NCI-H1694 treated with DMSO at 0.1 percent for 48 hours (cell line): ENCODE measurements at regions not wholly inside any gene's neighbourhood (a gene's known extent, or its start where the extent isn't known, plus 50 kb on each side); places are given as distances from the start of the nearest gene placed in this dataset.

Experiments
- DNase-seq: peaks from one replicate; lab custom pipeline; 2025; lab: John Stamatoyannopoulos, UW

- DNase-seq, result no peak
These were observed 84.4 kb upstream of the NEBL start for GRCh38 chr10:20981419-20981953.

- DNase-seq, result no peak
These were observed 81.5 kb upstream of the NEBL start for GRCh38 chr10:20978617-20979016.

- DNase-seq, result no peak
These were observed 80.2 kb upstream of the NEBL start for GRCh38 chr10:20977300-20977699.

GRCh38 chr10:20976891-20977290, 79.8 kb upstream of the NEBL start:
- no peak for DNase-seq

- DNase-seq, result no peak
These were observed 79.3 kb upstream of the NEBL start for GRCh38 chr10:20976390-20976789.

GRCh38 chr10:20975236-20975635, 78.1 kb upstream of the NEBL start:
- DNase-seq, result no peak

GRCh38 chr10:20972925-20973324, 75.8 kb upstream of the NEBL start:
- no peak for DNase-seq

DNA sequence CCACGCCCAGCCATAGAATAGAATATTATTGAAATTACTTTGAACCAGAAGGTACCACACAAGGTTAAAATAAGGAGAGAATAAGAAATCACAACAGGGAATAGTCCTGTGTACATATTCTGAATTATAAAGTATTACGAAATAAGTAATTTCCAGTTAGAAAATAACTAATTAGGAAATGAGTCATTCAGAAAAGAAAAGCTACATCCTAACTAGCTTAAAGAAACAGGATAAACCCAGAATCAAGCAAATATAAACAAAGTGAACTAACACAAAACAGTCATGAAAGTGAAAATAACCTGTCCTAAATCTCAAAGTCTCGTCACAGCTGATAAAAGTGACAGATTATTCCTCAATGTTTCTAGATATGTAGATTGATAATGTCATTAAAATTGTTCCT, 74.8 kb upstream of the NEBL start:
- no peak for DNase-seq

DNA sequence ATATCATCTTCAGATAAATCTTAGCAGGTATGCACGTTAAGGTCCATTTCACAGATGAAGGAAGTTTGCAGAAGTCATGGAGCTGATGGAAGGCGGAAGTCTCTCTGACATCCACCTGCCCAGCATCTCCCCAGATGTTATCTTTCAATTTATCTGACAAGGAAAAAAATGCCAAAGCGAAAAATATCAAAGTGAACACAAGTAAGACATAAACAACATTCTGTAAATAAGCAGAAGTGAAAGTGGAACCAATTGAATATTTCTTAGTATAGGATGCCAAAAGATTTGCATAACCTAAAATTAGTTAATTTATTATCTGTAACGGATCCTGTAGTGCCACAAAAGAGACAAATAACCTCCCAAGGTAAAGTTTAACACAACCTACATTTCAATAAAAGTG, 73.6 kb upstream of the NEBL start:
- DNase-seq, result no peak

DNA sequence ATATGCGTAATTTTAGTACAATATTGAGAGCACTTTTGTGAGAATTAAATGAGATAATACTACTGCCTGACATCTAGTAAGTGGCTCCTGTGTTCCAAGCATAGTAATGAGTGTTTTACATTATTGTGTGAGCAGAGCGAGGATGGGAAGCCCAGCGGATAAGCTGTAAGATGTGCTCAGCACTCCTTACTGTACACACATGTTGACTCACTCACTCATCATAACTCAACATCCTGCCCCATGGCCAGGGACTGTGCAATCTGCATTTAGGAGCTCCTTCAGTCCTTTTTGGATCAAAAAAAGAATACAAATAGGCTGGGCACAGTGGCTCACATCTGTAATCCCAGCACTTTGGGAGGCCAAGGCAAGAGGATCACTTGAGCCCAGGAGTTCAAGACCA, 72.9 kb upstream of the NEBL start:
- no peak for DNase-seq

DNA sequence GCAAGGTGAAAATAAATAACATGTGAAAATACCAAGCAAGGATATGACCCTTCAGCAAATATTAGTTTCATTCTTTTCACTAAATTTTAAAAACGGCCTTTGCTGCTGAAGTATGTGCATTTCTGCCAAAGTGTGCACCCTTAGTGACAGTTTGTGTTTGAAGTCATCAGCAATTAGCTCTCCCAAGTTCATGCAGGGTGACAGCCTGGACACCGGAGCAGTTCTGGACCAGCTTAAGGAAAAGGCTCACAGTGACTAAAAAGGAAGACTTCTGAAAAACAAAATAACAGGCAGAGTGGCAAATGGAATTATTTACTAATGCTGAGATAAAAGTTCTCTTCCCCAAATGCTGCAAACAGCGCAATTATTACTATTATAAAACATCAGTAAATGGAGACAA, 69.3 kb upstream of the NEBL start:
- no peak for DNase-seq

GRCh38 chr10:20963721-20964595, 66.8 kb upstream of the NEBL start:
- no peak for DNase-seq

DNA sequence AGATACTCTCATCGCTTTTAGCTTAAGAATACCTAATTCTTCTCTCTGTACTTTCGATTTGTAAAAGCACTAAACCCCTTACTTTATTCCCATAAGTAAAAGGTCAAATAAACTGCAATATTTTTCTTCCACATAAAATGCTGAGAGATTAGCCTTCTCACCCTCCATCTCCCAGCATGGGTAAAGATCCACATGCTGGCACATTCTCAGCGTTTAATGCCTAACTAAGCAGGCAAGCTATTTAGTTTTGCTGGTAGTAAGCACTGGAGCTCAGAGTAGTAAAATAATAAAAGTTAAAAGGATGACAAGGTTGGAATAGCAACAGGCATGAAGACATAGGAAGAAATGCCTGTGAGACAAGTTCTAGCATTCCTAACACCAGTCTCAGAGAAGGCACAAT, 65.9 kb upstream of the NEBL start:
- no peak for DNase-seq

DNA sequence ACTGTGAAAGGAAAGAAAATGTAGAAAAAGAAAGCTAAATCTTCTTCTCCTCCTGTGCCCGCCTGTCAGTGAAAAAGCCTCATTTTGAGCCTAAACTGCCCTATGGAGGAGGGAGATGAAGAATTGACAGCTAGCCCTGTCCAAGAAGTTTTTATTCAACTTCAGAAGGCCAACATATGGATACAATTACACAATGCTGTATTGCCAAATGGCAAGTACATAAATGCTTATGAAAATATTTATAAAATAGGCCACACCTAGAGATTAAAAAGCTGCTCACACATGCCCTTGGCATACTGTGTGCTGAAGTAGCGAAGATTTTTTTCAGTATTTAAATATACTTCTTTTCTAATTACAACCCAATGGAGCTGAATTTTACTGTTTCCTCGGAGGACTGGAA, 65.1 kb upstream of the NEBL start:
- DNase-seq, result no peak

DNA sequence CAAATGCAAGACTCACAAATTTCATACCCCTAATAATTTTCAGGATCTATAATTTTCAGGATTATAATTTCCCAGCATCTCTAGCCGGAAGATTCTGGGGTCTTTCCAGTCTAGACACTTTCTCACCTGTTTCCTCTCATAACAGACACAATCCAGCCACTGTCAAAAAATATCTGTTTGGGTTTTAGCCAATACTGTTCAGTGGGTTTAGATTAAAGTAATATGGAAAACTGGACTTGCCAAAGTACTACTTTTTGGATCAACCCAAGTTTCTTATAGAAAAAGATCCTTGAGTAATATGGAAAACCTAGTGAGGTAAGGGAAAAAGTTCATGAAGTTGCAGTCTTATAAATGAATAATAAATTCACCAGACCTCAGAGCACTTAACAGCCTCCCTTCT, 62.1 kb upstream of the NEBL start:
- no peak for DNase-seq

- DNase-seq, result no peak
These were observed 61.7 kb upstream of the NEBL start for GRCh38 chr10:20958764-20959163.

DNA sequence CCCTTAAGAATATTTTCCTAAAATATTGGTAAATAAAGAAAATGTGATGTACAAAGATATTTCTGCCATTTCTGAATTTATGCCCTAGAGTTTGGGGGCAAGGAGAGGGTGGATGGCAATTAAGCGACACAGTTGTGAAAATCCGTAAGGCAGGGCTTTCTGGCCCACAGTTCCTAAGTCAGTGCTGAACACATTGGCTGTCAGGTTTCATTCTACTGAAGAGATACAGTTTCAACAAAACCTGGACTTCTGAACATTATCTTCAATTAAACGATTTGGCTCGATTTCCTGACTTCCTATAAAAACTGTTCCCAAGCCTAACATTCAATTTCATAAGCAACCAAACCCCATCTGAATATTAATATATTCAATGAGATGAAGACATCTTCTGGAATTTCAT, 61.1 kb upstream of the NEBL start:
- DNase-seq, result no peak

DNA sequence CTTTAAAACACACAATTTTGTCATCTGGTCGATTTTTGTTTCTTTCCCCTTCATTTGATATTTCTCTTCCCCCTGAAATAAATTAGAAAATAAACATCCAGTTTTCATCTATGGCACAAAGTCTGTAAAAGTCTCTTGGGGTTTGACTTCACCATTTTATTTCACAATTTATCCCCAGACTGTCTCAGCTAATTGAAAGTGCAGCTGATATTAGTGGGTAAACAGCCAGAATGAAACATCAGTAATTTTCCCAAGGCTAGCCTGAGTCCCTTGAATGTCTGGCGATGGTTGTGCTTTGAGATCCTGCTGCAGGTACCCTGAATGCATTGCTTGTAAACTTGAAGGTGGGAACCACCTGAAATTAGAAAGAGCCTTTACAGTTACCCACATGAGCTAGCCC, 60.6 kb upstream of the NEBL start:
- DNase-seq, result no peak

GRCh38 chr10:20956843-20957242, 59.7 kb upstream of the NEBL start:
- DNase-seq, result no peak

GRCh38 chr10:20955355-20955893, 58.3 kb upstream of the NEBL start:
- DNase-seq, result no peak

DNA sequence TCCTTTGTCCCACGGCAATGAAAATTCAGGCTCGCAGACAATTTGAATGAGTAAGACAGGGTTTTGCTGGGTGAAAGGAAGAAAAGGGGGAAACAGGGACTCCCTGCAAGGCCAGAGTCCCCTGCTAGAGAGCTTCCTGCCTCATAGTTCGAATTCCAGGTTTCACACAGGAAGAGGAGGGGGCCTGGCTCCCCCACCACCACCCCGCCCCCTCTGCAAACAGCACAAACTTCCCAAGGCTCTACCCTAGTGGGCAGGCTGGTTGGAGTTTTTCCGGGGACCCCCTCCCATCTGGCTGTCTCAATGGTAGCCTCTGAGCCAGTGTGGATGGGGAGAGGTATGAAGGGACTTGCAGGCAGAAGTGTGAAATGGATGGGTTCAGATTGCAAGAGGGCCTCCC, 57.4 kb upstream of the NEBL start:
- DNase-seq, result no peak

DNA sequence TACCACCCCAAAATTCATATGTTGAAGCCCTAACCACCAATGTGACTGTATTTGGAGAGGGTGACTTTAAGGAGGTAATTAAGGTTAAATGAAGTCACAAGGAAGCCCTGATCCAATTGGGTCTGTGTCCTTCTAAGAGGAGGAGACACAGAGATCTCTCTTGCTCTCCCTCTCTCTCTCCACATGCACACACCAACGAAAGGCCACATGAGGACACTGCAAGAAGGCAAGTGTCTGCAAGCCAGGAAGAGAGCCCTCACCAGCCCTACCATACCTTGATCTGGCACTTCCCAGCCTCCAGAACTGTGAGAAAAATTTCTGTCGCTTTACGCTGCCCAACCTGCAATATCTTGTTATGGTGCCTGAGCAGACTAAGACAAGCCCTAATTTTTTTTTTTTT, 56.0 kb upstream of the NEBL start:
- no peak for DNase-seq

GRCh38 chr10:20949967-20950366, 52.9 kb upstream of the NEBL start:
- no peak for DNase-seq
